ENCODE measurements at regions not wholly inside any gene's neighbourhood (a gene's known extent, or its start where the extent isn't known, plus 50 kb on each side); places are given as distances from the start of the nearest gene placed in this dataset.

DNA sequence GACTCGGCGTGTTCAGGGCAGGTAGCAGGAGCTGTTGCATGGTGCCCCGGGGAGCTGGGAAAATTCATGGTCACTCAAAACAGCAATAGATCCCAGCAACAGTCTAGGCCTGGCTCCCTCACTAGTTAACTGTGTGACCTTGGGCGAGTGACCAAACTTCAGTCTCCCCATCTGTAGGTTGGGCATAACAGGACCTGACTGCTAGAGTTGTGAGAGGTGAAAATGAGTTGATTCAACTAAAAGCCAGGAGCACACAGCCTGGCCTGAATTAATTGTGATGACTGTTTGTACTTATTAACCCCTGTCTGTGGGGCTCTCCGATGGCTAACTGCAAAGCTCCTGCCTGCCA, 306.9 kb downstream of the SOX9 start:
- no peak overlapping the region for H3K4me3 Mint-ChIP-seq
- ATAC-seq (no peak), DNase-seq (no peak)
- CTCF ChIA-PET: no interaction called here
- no peaks in the 10 kb centered on the region for H3K36me3 Mint-ChIP-seq (ENCODE audit: low read depth)
- POLR2A ChIA-PET: no interaction called here
- peaks cover 3% of the 10 kb centered on the region for H3K27me3 Mint-ChIP-seq
- intact Hi-C loops (cut with micrococcal nuclease): no loop called here
- peaks cover 6% of the 10 kb centered on the region for H3K4me1 Mint-ChIP-seq (ENCODE audit: low read depth)
- no peak overlapping the region for H3K27ac Mint-ChIP-seq
- TF ChIP-seq, protein P1, sequence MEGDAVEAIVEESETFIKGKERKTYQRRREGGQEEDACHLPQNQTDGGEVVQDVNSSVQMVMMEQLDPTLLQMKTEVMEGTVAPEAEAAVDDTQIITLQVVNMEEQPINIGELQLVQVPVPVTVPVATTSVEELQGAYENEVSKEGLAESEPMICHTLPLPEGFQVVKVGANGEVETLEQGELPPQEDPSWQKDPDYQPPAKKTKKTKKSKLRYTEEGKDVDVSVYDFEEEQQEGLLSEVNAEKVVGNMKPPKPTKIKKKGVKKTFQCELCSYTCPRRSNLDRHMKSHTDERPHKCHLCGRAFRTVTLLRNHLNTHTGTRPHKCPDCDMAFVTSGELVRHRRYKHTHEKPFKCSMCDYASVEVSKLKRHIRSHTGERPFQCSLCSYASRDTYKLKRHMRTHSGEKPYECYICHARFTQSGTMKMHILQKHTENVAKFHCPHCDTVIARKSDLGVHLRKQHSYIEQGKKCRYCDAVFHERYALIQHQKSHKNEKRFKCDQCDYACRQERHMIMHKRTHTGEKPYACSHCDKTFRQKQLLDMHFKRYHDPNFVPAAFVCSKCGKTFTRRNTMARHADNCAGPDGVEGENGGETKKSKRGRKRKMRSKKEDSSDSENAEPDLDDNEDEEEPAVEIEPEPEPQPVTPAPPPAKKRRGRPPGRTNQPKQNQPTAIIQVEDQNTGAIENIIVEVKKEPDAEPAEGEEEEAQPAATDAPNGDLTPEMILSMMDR (IDR thresholded peaks at IDR 0.05): no peak
- no peaks in the 10 kb centered on the region for H3K9me3 Mint-ChIP-seq

DNA sequence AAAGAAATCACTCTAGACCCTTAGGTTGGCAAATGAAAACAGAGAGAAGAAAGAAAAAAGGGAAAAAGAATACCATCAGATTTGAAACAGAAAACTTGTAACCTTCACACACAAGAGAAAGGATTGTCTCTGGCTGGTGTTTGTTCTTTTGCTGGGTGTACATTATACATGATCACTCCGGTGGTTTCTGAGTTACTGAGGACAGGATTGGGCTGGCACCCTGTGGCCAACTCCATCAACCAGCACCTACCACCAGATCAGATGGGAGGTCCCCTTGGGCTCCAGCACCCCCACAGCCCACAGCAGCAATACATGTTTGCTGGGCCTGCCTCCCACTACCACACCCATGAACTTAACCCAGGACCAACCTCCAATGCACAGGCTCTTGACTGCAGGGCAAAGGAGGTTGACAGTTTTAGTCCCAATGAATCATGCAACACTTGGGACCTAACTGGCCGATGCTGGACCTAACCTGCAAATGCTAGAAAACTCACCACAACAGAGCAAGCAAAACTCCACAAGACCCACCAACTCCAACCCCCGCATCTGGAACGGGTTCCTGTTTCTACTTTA, 308.3 kb downstream of the SOX9 start:
- intact Hi-C loops (cut with micrococcal nuclease): no loop called here
- ChIA-PET CTCF (no interaction called here), POLR2A (no interaction called here)
- ATAC-seq (no peak), DNase-seq (no peak)
- Mint-ChIP-seq H3K9me3 (no peaks in the 10 kb centered on the region), H3K27ac (no peak overlapping the region), H3K27me3 (peaks cover 4% of the 10 kb centered on the region), H3K36me3 (ENCODE audit: low read depth) (no peaks in the 10 kb centered on the region), H3K4me3 (no peak overlapping the region), H3K4me1 (ENCODE audit: low read depth) (peaks cover 6% of the 10 kb centered on the region)
- TF ChIP-seq, protein P1 (IDR thresholded peaks at IDR 0.05): no peak

DNA sequence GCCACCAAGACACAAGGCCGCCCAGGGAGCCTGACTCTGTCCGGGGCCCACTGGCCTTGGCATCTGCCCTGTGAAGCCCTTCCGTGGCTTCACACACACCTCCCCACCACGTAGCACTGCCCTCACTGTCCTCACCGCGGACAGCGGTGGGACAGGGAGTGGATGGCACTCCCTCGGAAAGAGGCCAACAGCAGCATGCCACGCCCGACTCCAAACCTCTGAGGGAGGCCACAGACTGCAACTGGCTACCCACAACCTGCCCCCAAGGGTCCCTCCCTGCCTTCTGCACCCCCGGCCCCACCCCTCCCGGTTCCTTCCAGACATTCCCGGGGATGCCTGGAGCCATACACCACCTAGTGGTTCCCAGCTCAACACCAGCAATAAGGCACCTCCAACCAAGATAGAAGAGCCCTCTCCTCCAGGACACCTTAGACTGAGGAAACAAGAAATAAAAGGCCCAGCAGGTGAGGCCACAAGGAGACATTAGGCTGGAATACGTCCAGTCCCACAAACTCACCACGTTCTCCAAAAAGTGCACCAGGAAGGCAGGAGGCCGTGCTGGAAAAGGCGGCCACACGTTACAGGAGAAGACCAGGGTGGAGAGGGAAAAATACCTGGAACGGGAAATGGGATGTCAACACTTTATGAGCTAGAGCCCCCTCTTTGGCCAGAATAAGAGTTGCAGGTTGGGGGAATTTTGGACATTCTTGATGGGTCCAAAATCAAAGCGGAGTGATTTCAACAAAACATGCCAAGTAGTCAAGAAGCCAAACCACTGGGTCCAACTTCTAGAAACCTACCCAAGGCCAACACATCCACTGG, 310.0 kb downstream of the SOX9 start:
- POLR2A ChIA-PET: no interaction called here
- intact Hi-C loops (cut with micrococcal nuclease): no loop called here
- no peak overlapping the region for H3K4me3 Mint-ChIP-seq
- no peak overlapping the region for H3K27ac Mint-ChIP-seq
- H3K4me1 Mint-ChIP-seq (ENCODE audit: low read depth): no peaks in the 10 kb centered on the region
- CTCF ChIA-PET: no interaction called here
- TF ChIP-seq, protein P1 (IDR thresholded peaks at IDR 0.05): no peak
- DNase-seq: no peak
- peaks cover 2% of the 10 kb centered on the region for H3K27me3 Mint-ChIP-seq
- H3K36me3 Mint-ChIP-seq (ENCODE audit: low read depth): no peaks in the 10 kb centered on the region
- ATAC-seq: no peak
- no peaks in the 10 kb centered on the region for H3K9me3 Mint-ChIP-seq

DNA sequence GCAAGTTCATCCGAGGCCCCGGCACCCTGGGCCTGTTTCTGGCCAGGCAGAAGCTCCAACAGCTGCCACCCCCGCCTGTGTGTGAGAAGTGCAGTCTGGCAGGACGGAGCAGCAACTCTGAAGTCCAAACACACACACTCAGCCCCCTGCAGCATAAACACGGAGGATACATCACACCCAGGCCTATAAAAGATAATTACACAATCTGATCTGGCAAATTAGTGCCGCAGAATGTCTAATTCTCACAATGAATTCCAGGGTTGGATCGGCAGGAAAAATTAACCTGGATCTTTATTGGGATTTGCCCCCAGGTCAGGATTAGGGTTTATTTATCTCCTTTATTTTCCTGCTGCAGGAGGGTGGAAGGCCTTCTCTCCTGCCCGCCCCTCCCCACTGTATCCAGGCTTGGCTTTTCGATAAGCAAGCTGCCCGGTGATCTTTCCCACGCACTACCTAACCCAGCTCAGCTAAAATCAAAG, 311.4 kb downstream of the SOX9 start:
- Mint-ChIP-seq H3K9me3 (no peaks in the 10 kb centered on the region), H3K27ac (no peak overlapping the region), H3K27me3 (peaks cover 2% of the 10 kb centered on the region), H3K4me3 (no peak overlapping the region), H3K4me1 (ENCODE audit: low read depth) (no peaks in the 10 kb centered on the region), H3K36me3 (ENCODE audit: low read depth) (no peaks in the 10 kb centered on the region)
- ATAC-seq: no peak
- no peak for DNase-seq
- intact Hi-C loops (cut with micrococcal nuclease): no loop called here
- TF ChIP-seq, protein P1 (IDR thresholded peaks at IDR 0.05): no peak
- ChIA-PET CTCF (no interaction called here), POLR2A (no interaction called here)

DNA sequence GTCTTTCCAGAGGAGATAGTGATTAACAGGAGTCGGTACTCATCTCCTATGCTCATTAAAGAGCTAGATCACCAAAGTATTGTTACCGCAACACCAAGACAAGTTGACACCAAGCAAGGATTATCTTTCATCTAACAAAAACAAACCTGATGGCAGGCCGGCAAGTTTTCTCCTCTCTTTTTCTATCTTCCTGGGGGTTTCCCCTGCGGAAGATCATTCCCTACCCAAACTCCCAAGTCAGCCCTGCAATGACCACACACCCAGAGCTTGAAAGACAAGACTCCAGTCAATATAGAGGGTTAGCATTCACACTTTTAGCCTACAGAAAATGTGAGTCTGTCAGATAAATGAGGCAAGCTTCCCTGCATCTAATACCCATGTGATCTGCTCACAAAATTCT, 312.1 kb downstream of the SOX9 start:
- Mint-ChIP-seq H3K9me3 (no peaks in the 10 kb centered on the region), H3K36me3 (ENCODE audit: low read depth) (no peaks in the 10 kb centered on the region), H3K27me3 (peaks cover 2% of the 10 kb centered on the region), H3K4me3 (no peak overlapping the region), H3K4me1 (ENCODE audit: low read depth) (no peaks in the 10 kb centered on the region), H3K27ac (no peak overlapping the region)
- ChIA-PET POLR2A (no interaction called here), CTCF (no interaction called here)
- DNase-seq (no peak), ATAC-seq (no peak)
- intact Hi-C loops (cut with micrococcal nuclease): no loop called here
- TF ChIP-seq, protein P1 (IDR thresholded peaks at IDR 0.05): no peak

Data from activated CD8-positive, alpha-beta T cell treated with anti-CD3 and anti-CD28 coated beads for 36 hours (primary cell).